ENCODE measurements at regions not wholly inside any gene's neighbourhood (a gene's known extent, or its start where the extent isn't known, plus 50 kb on each side); places are given as distances from the start of the nearest gene placed in this dataset.
A peak's percentile ranks its signal among the peaks of the same experiment; 100 is the strongest.
"Not testable (repeated sequence)": the region's sequence is repeated elsewhere in the genome, so short reads cannot be mapped to it uniquely, and the experiment has no call there.

- Histone ChIP-seq H3K4me1 (peaks cover 8% of the 10 kb centered on the region), H3K4me3 (no peak overlapping the region), H3K27ac (no peak overlapping the region), H3K9me3 (no peaks in the 10 kb centered on the region), H3K36me3 (replicated peaks in 1 of 2; ENCODE audit: insufficient read depth in 1 of 2, low read depth in 2 of 2) (no peaks in the 10 kb centered on the region), H3K27me3 (no peaks in the 10 kb centered on the region)
- no peak for ATAC-seq
- WGBS, 2 donors, result 56 to 65% methylated on average over 9 of the region's 9 CpGs
- TF ChIP-seq CTCF (IDR thresholded peaks at IDR 0.05), result no peak
- no peak for TF ChIP-seq POLR2A (IDR thresholded peaks at IDR 0.05)
- intact Hi-C loops (cut with DNase I), result no loop called here
- no peak for DNase-seq
Observed at GRCh38 chr1:866095-866494, 57.6 kb upstream of the SAMD11 start.

GRCh38 chr1:866631-867299, 57.0 kb upstream of the SAMD11 start:
- H3K9me3 ChIP-seq; H3K27me3 ChIP-seq; ATAC-seq; H3K36me3 ChIP-seq (replicated peaks in 1 of 2; ENCODE audit: insufficient read depth in 1 of 2, low read depth in 2 of 2); H3K27ac ChIP-seq; H3K4me3 ChIP-seq; DNase-seq; intact Hi-C loops (cut with DNase I); H3K4me1 ChIP-seq: not testable (repeated sequence)
- 36 to 52% methylated on average over 31 to 33 of the region's 33 CpGs for WGBS, 2 donors

DNA sequence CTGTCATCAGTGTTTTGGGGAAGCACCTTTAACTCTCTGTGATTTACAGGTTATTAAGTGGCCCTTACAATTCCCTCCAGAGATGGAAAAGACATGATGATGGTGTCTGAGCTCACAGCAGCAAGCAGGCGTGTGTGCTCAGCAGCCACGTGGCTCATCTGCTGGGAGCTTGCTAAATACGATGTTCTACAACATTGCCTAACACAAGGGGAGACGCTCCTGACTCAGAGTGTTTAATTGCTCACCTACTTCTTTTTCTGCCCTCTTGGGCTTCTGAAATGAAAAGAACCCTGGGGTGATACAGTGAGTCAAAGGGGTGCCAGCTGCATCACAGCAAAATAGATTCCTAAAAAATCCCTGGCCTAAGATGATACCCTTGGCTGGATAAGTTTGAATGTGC, 56.2 kb upstream of the SAMD11 start:
- ATAC-seq; H3K36me3 ChIP-seq (replicated peaks in 1 of 2; ENCODE audit: insufficient read depth in 1 of 2, low read depth in 2 of 2); DNase-seq; H3K4me1 ChIP-seq; H3K4me3 ChIP-seq; H3K9me3 ChIP-seq; H3K27ac ChIP-seq; intact Hi-C loops (cut with DNase I); H3K27me3 ChIP-seq: not testable (repeated sequence)
- WGBS, 2 donors, result 40 to 55% methylated on average over 4 of the region's 4 CpGs

DNA sequence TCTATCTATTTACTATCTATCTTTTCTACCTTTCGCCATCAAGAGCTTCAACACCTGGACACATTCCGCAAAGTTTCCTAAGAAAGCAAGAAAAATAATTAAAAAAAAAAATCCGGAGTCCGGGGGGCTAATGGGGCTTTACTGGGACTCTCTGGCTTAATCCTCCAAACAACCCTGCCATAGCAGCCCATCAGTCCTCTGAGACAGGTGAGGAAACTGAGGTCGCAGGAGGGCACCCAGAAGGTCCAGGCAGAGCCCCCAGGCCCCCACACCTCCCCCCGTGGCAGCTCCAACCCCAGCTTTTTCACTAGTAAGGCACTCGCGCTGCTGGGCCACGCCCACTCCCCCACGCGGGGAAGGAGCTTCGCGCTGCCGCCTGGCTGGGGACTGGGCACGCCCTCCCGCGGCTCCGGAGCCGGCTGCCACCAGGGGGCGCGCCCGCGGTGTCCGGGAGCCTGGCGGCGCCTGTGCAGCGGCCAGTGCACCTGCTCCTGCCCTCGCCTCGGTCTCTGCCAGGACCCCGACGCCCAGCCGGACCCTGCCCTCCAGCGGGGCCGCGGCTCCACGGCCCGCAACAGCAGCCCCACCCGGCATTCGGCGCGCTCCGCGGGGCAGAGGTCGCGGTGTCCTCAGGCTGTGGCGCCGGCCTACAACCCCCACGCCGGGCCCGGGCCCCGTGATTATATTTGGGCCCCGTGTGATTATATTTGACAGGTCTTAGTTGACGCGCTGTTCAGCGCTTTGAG, 54.1 kb upstream of the SAMD11 start:
- peak; percentile 86 for ATAC-seq
- Histone ChIP-seq H3K4me3 (no peak overlapping the region), H3K9me3 (no peaks in the 10 kb centered on the region), H3K36me3 (replicated peaks in 1 of 2; ENCODE audit: insufficient read depth in 1 of 2, low read depth in 2 of 2) (no peaks in the 10 kb centered on the region), H3K4me1 (peaks cover 8% of the 10 kb centered on the region), H3K27ac (no peak overlapping the region), H3K27me3 (no peaks in the 10 kb centered on the region)
- TF ChIP-seq CTCF (IDR thresholded peaks at IDR 0.05) (peak; percentile 25 to 94 (median 82)), POLR2A (IDR thresholded peaks at IDR 0.05) (no peak)
- DNase-seq, result peak; percentile 68 to 79 (median 70)
- 4 to 29% methylated on average over 9 to 55 of the region's 55 CpGs for WGBS, 2 donors
- intact Hi-C loops (cut with DNase I), result no loop called here

All from body of pancreas (tissue), 4 donors.